A673 (cell line): ENCODE measurements at regions not wholly inside any gene's neighbourhood (a gene's known extent, or its start where the extent isn't known, plus 50 kb on each side); places are given as distances from the start of the nearest gene placed in this dataset.

Experiments used
- BruUV-seq: library from RNA; stranded (reverse); fragments of 400-500 nt; replicated peaks from 2 replicates; lab custom pipeline; 2021; lab: Mats Ljungman, UMichigan
- CTCF ChIA-PET: fragments of 300-600 bp; sonication (Branson Sonifier 250); formaldehyde crosslinking; loops from one replicate; lab custom pipeline; 2022; ENCODE audit warnings: antibody characterized with exemption; lab: Charles Lee
- POLR2A ChIA-PET: fragments of 300-600 bp; sonication (Branson Sonifier 250); formaldehyde crosslinking; loops from one replicate; lab custom pipeline; 2022; ENCODE audit warnings: antibody characterized with exemption; ENCODE audit not compliant: low non-redundant PET; lab: Charles Lee
- DNase-seq: peaks from one replicate; pipeline ENCODE4 v3.0.0-alpha.2; 2015; ENCODE audit warnings: low spot score
- H3K27ac ChIP-seq: fragments of 200-600 bp; sonication (generic); 2 replicates; pipeline ENCODE4 v1.5.1; 2016; ENCODE audit warnings: mixed run types, low read depth, mild to moderate bottlenecking, mixed read lengths, antibody characterized with exemption, low read length; ENCODE audit not compliant: poor library complexity, severe bottlenecking
- H3K27me3 ChIP-seq: fragments of 200-600 bp; sonication (generic); replicated peaks from 2 replicates; pipeline ENCODE4 v1.6.1; 2017; ENCODE audit warnings: mixed run types, low read depth, mild to moderate bottlenecking, mixed read lengths, antibody characterized with exemption, low read length; ENCODE audit not compliant: insufficient read depth, poor library complexity
- H3K36me3 ChIP-seq: fragments of 200-600 bp; sonication (generic); 2 replicates; pipeline ENCODE4 v1.6.1; 2016; ENCODE audit warnings: mixed run types, mild to moderate bottlenecking, mixed read lengths, antibody characterized with exemption, low read length; ENCODE audit not compliant: insufficient read depth, poor library complexity, severe bottlenecking
- H3K4me1 ChIP-seq: fragments of 200-600 bp; sonication (generic); 2 replicates; pipeline ENCODE4 v1.6.1; 2017; ENCODE audit warnings: mixed run types, mild to moderate bottlenecking, mixed read lengths, antibody characterized with exemption, low read length; ENCODE audit not compliant: insufficient read depth, poor library complexity, severe bottlenecking
- H3K4me3 ChIP-seq: fragments of 200-600 bp; sonication (generic); 2 replicates; pipeline ENCODE4 v1.5.1; 2016; ENCODE audit warnings: low read depth, mixed run types, mild to moderate bottlenecking, mixed read lengths, low read length; ENCODE audit not compliant: poor library complexity, severe bottlenecking
- H3K9me3 ChIP-seq: fragments of 200-600 bp; sonication (generic); 2 replicates; pipeline ENCODE4 v1.6.1; 2016; ENCODE audit warnings: mixed run types, low read depth, mild to moderate bottlenecking, mixed read lengths, antibody characterized with exemption, low read length; ENCODE audit not compliant: poor library complexity, severe bottlenecking
- EZH2 ChIP-seq: fragments of 200-600 bp; sonication (generic); IDR thresholded peaks from 2 replicates; pipeline ENCODE4 v1.6.1; 2017; ENCODE audit warnings: borderline replicate concordance, low read depth, mild to moderate bottlenecking, mixed read lengths, antibody characterized with exemption, low read length; ENCODE audit not compliant: poor library complexity, severe bottlenecking
- intact Hi-C: fragments of 100-400 bp; cut with micrococcal nuclease; formaldehyde crosslinking; loops from one replicate; pipeline ENCODE4 v1.10.0; 2022; ENCODE audit not compliant: unreplicated experiment
- TF ChIP-seq, protein P1 (sequence below): fragments of 300-800, 200-600 bp; sonication (generic); conservative IDR thresholded peaks from 2 replicates; pipeline ENCODE4 v1.5.1; 2017; ENCODE audit warnings: low read depth, mild to moderate bottlenecking, antibody characterized with exemption, low read length, moderate library complexity, mixed read lengths

DNA sequence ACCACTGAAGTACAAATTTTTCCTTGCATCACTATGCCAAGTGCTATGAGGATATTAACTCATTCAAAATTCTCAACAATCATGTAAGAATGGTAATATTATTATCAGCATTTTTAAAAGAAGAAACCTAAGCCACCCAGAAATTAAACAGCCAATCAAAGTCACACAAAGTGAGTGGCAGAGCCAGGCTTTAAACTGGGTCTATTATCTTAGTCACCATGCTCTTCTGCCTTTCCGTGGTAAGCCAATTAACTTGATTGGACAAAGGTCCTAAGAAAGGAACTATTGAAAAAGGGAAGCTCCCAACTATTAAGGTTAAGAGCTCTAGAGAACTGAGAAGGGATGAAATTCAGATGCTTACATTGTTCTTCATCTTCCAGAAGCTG lies 111.5 kb downstream of the ASB9 start:
- no TSS peak for BruUV-seq
- Histone ChIP-seq H3K4me1 (no peaks in the 10 kb centered on the region), H3K4me3 (no peak overlapping the region), H3K27ac (no peak overlapping the region), H3K36me3 (no peaks in the 10 kb centered on the region), H3K27me3 (peaks cover 1% of the 10 kb centered on the region), H3K9me3 (no peaks in the 10 kb centered on the region)
- TF ChIP-seq EZH2: no peak
- TF ChIP-seq, protein P1, sequence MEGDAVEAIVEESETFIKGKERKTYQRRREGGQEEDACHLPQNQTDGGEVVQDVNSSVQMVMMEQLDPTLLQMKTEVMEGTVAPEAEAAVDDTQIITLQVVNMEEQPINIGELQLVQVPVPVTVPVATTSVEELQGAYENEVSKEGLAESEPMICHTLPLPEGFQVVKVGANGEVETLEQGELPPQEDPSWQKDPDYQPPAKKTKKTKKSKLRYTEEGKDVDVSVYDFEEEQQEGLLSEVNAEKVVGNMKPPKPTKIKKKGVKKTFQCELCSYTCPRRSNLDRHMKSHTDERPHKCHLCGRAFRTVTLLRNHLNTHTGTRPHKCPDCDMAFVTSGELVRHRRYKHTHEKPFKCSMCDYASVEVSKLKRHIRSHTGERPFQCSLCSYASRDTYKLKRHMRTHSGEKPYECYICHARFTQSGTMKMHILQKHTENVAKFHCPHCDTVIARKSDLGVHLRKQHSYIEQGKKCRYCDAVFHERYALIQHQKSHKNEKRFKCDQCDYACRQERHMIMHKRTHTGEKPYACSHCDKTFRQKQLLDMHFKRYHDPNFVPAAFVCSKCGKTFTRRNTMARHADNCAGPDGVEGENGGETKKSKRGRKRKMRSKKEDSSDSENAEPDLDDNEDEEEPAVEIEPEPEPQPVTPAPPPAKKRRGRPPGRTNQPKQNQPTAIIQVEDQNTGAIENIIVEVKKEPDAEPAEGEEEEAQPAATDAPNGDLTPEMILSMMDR: no peak
- intact Hi-C loops: no loop called here
- DNase-seq: no peak
- ChIA-PET POLR2A (no interaction called here), CTCF (no interaction called here)

DNA sequence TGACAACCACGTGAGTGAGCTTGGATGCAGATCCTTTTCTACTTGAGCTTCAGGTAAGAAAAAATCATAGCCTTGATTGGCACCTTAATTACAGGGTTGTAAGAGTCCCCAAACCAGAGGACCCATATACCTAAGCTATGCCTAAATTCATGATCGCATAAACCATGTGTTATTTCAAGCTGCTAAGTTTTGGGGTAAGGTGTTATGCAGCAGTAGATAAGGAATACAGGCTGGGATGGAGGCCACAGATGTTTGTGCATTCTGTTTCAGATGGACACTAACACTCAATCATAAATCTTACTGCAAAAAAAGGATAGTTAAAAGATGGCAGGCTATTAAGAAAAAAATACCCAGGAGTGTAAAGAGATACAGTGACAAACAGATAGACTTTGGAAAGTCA lies 112.3 kb downstream of the ASB9 start:
- no peaks in the 10 kb centered on the region for H3K9me3 ChIP-seq
- no peaks in the 10 kb centered on the region for H3K4me1 ChIP-seq
- BruUV-seq: no TSS peak
- intact Hi-C loops: no loop called here
- H3K36me3 ChIP-seq: no peaks in the 10 kb centered on the region
- DNase-seq: no peak
- H3K4me3 ChIP-seq: no peak overlapping the region
- ChIA-PET CTCF (no interaction called here), POLR2A (no interaction called here)
- TF ChIP-seq, protein P1: no peak
- TF ChIP-seq EZH2: no peak
- no peak overlapping the region for H3K27ac ChIP-seq
- peaks cover 8% of the 10 kb centered on the region for H3K27me3 ChIP-seq

DNA sequence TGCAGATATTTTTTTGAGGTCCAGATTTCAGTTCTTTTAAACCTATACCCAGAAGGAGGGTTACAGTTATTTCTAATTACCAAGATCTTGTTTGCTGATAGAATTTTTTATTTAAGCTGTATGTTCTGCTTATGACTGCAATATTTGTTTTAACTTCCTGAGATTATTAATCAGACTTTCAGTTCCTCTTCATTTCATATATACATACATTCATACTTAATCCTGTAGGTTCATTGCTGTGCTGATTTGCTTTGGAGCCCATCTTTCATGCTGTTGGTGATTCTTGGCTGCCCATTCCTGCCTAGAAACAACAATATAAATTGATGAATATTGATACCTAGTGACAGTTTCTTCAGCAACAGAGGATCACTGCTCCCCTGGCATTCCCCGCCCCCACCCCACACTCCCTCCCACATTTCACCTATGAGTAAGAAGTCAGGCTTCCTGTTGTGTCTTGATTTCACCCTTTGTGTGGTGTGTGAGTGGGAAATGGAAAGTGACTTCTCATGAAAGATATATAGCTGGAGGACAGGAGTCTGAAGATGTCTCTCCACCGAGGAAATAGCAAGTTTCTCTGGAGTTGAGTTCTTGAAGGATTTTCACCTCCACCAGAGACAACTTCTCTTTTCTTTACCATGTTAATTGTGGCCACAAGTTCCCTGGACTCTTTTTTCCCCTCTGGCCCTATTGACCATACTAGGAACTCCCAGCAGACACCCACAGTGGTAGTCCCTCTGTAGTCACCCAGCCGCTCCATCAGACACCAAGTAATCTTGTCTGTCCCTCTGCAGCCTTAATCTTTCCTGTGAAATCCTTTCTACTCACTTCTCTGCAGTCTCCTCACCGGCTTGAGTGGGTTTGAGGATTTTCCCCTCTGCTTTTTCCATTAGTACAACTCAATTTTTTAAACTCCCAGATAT lies 118.4 kb downstream of the ASB9 start:
- intact Hi-C loops: no loop called here

More for the DNA sequence above, 118.4 kb downstream of the ASB9 start:
- peaks cover 14% of the 10 kb centered on the region for H3K27me3 ChIP-seq
- BruUV-seq: no TSS peak
- CTCF ChIA-PET: interaction anchor here (0.7 kb wide), 1 partner anchor 51 kb away, joined by 7 read pairs; no protein-coding TSS in a partner anchor
- no peaks in the 10 kb centered on the region for H3K4me1 ChIP-seq
- no peaks in the 10 kb centered on the region for H3K9me3 ChIP-seq
- no peak overlapping the region for H3K27ac ChIP-seq
- POLR2A ChIA-PET: no interaction called here
- H3K4me3 ChIP-seq: no peak overlapping the region
- H3K36me3 ChIP-seq: no peaks in the 10 kb centered on the region
- DNase-seq: no peak
- no peak for TF ChIP-seq EZH2
- TF ChIP-seq, protein P1: no peak
